ENCODE measurements at regions not wholly inside any gene's neighbourhood (a gene's known extent, or its start where the extent isn't known, plus 50 kb on each side); places are given as distances from the start of the nearest gene placed in this dataset.

DNA sequence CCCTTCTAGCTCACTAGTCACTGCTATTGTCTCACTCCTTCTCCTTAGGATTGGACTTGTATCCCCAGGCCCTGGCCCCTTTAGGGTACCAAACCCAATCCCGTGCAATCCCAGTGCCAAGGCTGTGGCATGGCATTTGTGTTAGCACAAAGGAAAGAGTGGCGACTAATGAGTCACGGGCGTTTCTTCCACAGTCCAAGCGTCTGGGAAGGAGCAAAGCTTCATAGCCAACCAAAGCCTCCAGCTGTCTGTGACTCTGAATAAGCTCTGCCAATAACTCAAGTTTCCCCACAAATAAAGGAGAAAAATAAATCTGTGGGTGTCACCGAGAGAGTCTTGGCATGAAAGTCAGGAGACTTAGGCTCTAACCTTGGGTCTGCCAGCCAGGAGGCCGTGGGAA is 54.6 kb upstream of the COX10 start:
- TF ChIP-seq, protein P1, sequence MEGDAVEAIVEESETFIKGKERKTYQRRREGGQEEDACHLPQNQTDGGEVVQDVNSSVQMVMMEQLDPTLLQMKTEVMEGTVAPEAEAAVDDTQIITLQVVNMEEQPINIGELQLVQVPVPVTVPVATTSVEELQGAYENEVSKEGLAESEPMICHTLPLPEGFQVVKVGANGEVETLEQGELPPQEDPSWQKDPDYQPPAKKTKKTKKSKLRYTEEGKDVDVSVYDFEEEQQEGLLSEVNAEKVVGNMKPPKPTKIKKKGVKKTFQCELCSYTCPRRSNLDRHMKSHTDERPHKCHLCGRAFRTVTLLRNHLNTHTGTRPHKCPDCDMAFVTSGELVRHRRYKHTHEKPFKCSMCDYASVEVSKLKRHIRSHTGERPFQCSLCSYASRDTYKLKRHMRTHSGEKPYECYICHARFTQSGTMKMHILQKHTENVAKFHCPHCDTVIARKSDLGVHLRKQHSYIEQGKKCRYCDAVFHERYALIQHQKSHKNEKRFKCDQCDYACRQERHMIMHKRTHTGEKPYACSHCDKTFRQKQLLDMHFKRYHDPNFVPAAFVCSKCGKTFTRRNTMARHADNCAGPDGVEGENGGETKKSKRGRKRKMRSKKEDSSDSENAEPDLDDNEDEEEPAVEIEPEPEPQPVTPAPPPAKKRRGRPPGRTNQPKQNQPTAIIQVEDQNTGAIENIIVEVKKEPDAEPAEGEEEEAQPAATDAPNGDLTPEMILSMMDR (IDR thresholded peaks at IDR 0.05), result no peak
- no peak for TF ChIP-seq EP300 (IDR thresholded peaks at IDR 0.05)
- no peak for TF ChIP-seq POLR2A (IDR thresholded peaks at IDR 0.05; ENCODE audit: low read depth)

All from esophagus muscularis mucosa (tissue), 4 donors.